ENCODE measurements at regions not wholly inside any gene's neighbourhood (a gene's known extent, or its start where the extent isn't known, plus 50 kb on each side); places are given as distances from the start of the nearest gene placed in this dataset.

DNA sequence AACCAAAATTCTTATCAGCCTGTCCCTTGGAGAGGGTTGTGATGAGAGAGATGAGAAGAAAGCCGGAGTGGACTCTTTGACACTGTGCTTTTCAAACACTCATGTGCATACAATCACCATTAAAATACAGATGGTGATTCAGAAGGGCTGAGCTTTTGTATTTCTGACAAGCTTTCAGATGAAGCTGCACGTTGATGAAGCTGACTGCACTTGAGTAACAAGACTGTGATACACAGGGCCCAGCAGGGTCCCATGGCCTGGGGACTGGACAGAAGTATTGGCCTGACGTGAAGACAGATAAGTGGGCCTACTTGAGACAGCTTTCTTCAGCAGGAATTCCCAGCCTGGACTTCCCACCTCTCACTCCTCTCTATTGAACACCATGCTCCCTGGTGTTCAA, 258.2 kb downstream of the CHRM3 start (continued):
- no peak for TF ChIP-seq SP1 (IDR thresholded peaks at IDR 0.05; ENCODE audit: low read depth, low read length)
- TF ChIP-seq RXRA (IDR thresholded peaks at IDR 0.05; ENCODE audit: insufficient read depth, low read depth, low read length) = no peak
- no peak for TF ChIP-seq POU5F1 (IDR thresholded peaks at IDR 0.05; ENCODE audit: low read depth, low read length)
- TF ChIP-seq RFX5 (IDR thresholded peaks at IDR 0.05; ENCODE audit: borderline replicate concordance, low read depth, low read length) = no peak
- no peak for TF ChIP-seq POLR2AphosphoS5 (IDR thresholded peaks at IDR 0.05; ENCODE audit: low read depth, low read length)
- TF ChIP-seq TAF1 (IDR thresholded peaks at IDR 0.05; ENCODE audit: low read depth, low read length) = no peak
- no peak for TF ChIP-seq BRCA1 (IDR thresholded peaks at IDR 0.05; ENCODE audit: low read depth, low read length)
- no peak for TF ChIP-seq RNF2 (IDR thresholded peaks at IDR 0.05; ENCODE audit: borderline replicate concordance, low read depth, low read length, missing control alignments, poor library complexity, severe bottlenecking)

Measured in H1 (cell line).